WTC11 (cell line): ENCODE measurements at regions not wholly inside any gene's neighbourhood (a gene's known extent, or its start where the extent isn't known, plus 50 kb on each side); places are given as distances from the start of the nearest gene placed in this dataset.

Experiments
- ATAC-seq: fragments of 200-7000 bp; cut with Tn5 transposase; 2 replicates; pipeline ENCODE4 v1.10.0; 2021; ENCODE audit warnings: mild to moderate bottlenecking, moderate library complexity
- CTCF ChIA-PET: fragments of 300-600 bp; sonication (Branson Sonifier 250); formaldehyde crosslinking; loops from one replicate; lab custom pipeline; 2021; ENCODE audit warnings: antibody characterized with exemption; lab: Charles Lee
- POLR2A ChIA-PET: fragments of 350-600 bp; sonication (Branson Sonifier 250); formaldehyde crosslinking; loops from one replicate; lab custom pipeline; 2021; ENCODE audit warnings: antibody characterized with exemption; lab: Charles Lee
- DNase-seq: peaks from one replicate; pipeline ENCODE4 v3.0.0; 2021; ENCODE audit warnings: low spot score
- H3K27ac Mint-ChIP-seq: 2 replicates; pipeline ENCODE4 v1.8.0; 2021; ENCODE audit warnings: mixed read lengths
- H3K27me3 Mint-ChIP-seq: 2 replicates; pipeline ENCODE4 v1.8.0; 2021; ENCODE audit warnings: low read depth, mild to moderate bottlenecking, moderate library complexity, mixed read lengths
- H3K36me3 Mint-ChIP-seq: 2 replicates; pipeline ENCODE4 v1.8.0; 2021; ENCODE audit warnings: mixed read lengths
- H3K4me1 Mint-ChIP-seq: 2 replicates; pipeline ENCODE4 v1.8.0; 2022; ENCODE audit warnings: mixed read lengths
- H3K4me3 Mint-ChIP-seq: 2 replicates; pipeline ENCODE4 v1.8.0; 2021; ENCODE audit warnings: mild to moderate bottlenecking, moderate library complexity, mixed read lengths
- H3K9me3 Mint-ChIP-seq: 2 replicates; pipeline ENCODE4 v1.8.0; 2021; ENCODE audit warnings: mixed read lengths
- CBFB ChIP-seq: sonication (generic); formaldehyde crosslinking; IDR thresholded peaks from 2 replicates; pipeline ENCODE4 v1.8.1; 2022; ENCODE audit warnings: mild to moderate bottlenecking, low read depth, missing genetic modification reagents
- CREM ChIP-seq: sonication (generic); formaldehyde crosslinking; IDR thresholded peaks from 2 replicates; pipeline ENCODE4 v1.8.1; 2022; ENCODE audit warnings: mild to moderate bottlenecking, missing genetic modification reagents, moderate library complexity
- MYBL2 ChIP-seq: sonication (generic); formaldehyde crosslinking; IDR thresholded peaks from 2 replicates; pipeline ENCODE4 v1.8.1; 2023; ENCODE audit warnings: mild to moderate bottlenecking, moderate library complexity, missing genetic modification reagents
- NFYB ChIP-seq: sonication (generic); formaldehyde crosslinking; conservative IDR thresholded peaks from 2 replicates; pipeline ENCODE4 v1.8.0; 2022; ENCODE audit warnings: low read depth, missing genetic modification reagents
- NR3C1 ChIP-seq: sonication (generic); formaldehyde crosslinking; conservative IDR thresholded peaks from 2 replicates; pipeline ENCODE4 v1.8.1; 2023; ENCODE audit warnings: low read depth, mild to moderate bottlenecking, missing genetic modification reagents
- PRDM15 ChIP-seq: sonication (generic); formaldehyde crosslinking; IDR thresholded peaks from 2 replicates; pipeline ENCODE4 v1.8.0; 2022; ENCODE audit warnings: missing genetic modification reagents
- PRRX2 ChIP-seq: fragments of 250-450 bp; sonication (Bioruptor Pico); IDR thresholded peaks from 2 replicates; pipeline ENCODE4 v1.8.0; 2021; ENCODE audit warnings: mild to moderate bottlenecking
- RELA ChIP-seq: sonication (generic); formaldehyde crosslinking; IDR thresholded peaks from 2 replicates; pipeline ENCODE4 v1.8.1; 2022; ENCODE audit warnings: missing genetic modification reagents, mild to moderate bottlenecking, borderline replicate concordance
- SMAD4 ChIP-seq: sonication (generic); formaldehyde crosslinking; IDR thresholded peaks from 2 replicates; pipeline ENCODE4 v1.8.0; 2022; ENCODE audit warnings: mild to moderate bottlenecking, missing genetic modification reagents
- SOX15 ChIP-seq: fragments of 250-450 bp; sonication (Bioruptor Pico); IDR thresholded peaks from 2 replicates; pipeline ENCODE4 v1.9.0; 2021; ENCODE audit warnings: mild to moderate bottlenecking
- ZBTB43 ChIP-seq: sonication (generic); formaldehyde crosslinking; IDR thresholded peaks from 2 replicates; pipeline ENCODE4 v1.8.1; 2023; ENCODE audit warnings: mild to moderate bottlenecking, missing genetic modification reagents
- ZNF512 ChIP-seq: sonication (generic); formaldehyde crosslinking; IDR thresholded peaks from 2 replicates; pipeline ENCODE4 v1.8.1; 2022; ENCODE audit warnings: missing genetic modification reagents, borderline replicate concordance
- ZNF671 ChIP-seq: fragments of 250-450 bp; sonication (Bioruptor Pico); IDR thresholded peaks from 2 replicates; pipeline ENCODE4 v1.8.0; 2021; ENCODE audit warnings: mild to moderate bottlenecking
- TF ChIP-seq, protein P1 (sequence below): sonication (generic); formaldehyde crosslinking; IDR thresholded peaks from 2 replicates; pipeline ENCODE4 v1.8.1; 2023; ENCODE audit warnings: mild to moderate bottlenecking, missing genetic modification reagents, moderate library complexity
- TF ChIP-seq, protein P2 (sequence below): sonication (generic); formaldehyde crosslinking; IDR thresholded peaks from 2 replicates; pipeline ENCODE4 v1.8.1; 2022; ENCODE audit warnings: low read depth, mild to moderate bottlenecking, moderate library complexity, missing genetic modification reagents, borderline replicate concordance
- TF ChIP-seq, protein P3 (sequence below): sonication (generic); formaldehyde crosslinking; IDR thresholded peaks from 2 replicates; pipeline ENCODE4 v1.8.1; 2022; ENCODE audit warnings: mild to moderate bottlenecking, missing genetic modification reagents, moderate library complexity, borderline replicate concordance
- TF ChIP-seq, protein P4 (sequence below): sonication (generic); formaldehyde crosslinking; IDR thresholded peaks from 2 replicates; pipeline ENCODE4 v1.8.1; 2023; ENCODE audit warnings: mild to moderate bottlenecking, missing genetic modification reagents
- TF ChIP-seq, protein P5 (sequence below): sonication (generic); formaldehyde crosslinking; IDR thresholded peaks from 2 replicates; pipeline ENCODE4 v1.8.0; 2022; ENCODE audit warnings: mild to moderate bottlenecking, missing genetic modification reagents

GRCh38 chr4:31585503-31585902 is 865.3 kb downstream of the PCDH7 start:
- no peaks in the 10 kb centered on the region for H3K27me3 Mint-ChIP-seq
- TF ChIP-seq RELA (CRISPR knock-in tag), result no peak
- no peak for TF ChIP-seq PRRX2 (CRISPR knock-in tag)
- TF ChIP-seq, protein P1, sequence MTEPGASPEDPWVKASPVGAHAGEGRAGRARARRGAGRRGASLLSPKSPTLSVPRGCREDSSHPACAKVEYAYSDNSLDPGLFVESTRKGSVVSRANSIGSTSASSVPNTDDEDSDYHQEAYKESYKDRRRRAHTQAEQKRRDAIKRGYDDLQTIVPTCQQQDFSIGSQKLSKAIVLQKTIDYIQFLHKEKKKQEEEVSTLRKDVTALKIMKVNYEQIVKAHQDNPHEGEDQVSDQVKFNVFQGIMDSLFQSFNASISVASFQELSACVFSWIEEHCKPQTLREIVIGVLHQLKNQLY (CRISPR knock-in tag), result no peak
- TF ChIP-seq ZBTB43 (CRISPR knock-in tag), result no peak
- no peak for TF ChIP-seq ZNF671 (CRISPR knock-in tag)
- no peak for TF ChIP-seq CREM (CRISPR knock-in tag)
- TF ChIP-seq SMAD4 (CRISPR knock-in tag), result no peak
- TF ChIP-seq, protein P2, sequence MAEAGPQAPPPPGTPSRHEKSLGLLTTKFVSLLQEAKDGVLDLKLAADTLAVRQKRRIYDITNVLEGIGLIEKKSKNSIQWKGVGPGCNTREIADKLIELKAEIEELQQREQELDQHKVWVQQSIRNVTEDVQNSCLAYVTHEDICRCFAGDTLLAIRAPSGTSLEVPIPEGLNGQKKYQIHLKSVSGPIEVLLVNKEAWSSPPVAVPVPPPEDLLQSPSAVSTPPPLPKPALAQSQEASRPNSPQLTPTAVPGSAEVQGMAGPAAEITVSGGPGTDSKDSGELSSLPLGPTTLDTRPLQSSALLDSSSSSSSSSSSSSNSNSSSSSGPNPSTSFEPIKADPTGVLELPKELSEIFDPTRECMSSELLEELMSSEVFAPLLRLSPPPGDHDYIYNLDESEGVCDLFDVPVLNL, result no peak
- TF ChIP-seq, protein P3, sequence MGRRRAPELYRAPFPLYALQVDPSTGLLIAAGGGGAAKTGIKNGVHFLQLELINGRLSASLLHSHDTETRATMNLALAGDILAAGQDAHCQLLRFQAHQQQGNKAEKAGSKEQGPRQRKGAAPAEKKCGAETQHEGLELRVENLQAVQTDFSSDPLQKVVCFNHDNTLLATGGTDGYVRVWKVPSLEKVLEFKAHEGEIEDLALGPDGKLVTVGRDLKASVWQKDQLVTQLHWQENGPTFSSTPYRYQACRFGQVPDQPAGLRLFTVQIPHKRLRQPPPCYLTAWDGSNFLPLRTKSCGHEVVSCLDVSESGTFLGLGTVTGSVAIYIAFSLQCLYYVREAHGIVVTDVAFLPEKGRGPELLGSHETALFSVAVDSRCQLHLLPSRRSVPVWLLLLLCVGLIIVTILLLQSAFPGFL (CRISPR knock-in tag), result no peak
- TF ChIP-seq, protein P4, sequence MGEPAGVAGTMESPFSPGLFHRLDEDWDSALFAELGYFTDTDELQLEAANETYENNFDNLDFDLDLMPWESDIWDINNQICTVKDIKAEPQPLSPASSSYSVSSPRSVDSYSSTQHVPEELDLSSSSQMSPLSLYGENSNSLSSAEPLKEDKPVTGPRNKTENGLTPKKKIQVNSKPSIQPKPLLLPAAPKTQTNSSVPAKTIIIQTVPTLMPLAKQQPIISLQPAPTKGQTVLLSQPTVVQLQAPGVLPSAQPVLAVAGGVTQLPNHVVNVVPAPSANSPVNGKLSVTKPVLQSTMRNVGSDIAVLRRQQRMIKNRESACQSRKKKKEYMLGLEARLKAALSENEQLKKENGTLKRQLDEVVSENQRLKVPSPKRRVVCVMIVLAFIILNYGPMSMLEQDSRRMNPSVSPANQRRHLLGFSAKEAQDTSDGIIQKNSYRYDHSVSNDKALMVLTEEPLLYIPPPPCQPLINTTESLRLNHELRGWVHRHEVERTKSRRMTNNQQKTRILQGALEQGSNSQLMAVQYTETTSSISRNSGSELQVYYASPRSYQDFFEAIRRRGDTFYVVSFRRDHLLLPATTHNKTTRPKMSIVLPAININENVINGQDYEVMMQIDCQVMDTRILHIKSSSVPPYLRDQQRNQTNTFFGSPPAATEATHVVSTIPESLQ (CRISPR knock-in tag), result no peak
- no peak for TF ChIP-seq SOX15
- no peak for TF ChIP-seq NFYB
- TF ChIP-seq, protein P5, sequence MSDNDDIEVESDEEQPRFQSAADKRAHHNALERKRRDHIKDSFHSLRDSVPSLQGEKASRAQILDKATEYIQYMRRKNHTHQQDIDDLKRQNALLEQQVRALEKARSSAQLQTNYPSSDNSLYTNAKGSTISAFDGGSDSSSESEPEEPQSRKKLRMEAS (CRISPR knock-in tag), result no peak
- TF ChIP-seq ZNF512, result no peak
- TF ChIP-seq NR3C1 (CRISPR knock-in tag), result no peak
- TF ChIP-seq PRDM15, result no peak
- TF ChIP-seq CBFB (CRISPR knock-in tag), result no peak
- TF ChIP-seq MYBL2 (CRISPR knock-in tag), result no peak
- ChIA-PET CTCF (no interaction called here), POLR2A (no interaction called here)
- H3K9me3 Mint-ChIP-seq, result no peaks in the 10 kb centered on the region
- ATAC-seq (no peak), DNase-seq (no peak)
- no peak overlapping the region for H3K4me3 Mint-ChIP-seq
- no peaks in the 10 kb centered on the region for H3K36me3 Mint-ChIP-seq
- no peaks in the 10 kb centered on the region for H3K4me1 Mint-ChIP-seq
- H3K27ac Mint-ChIP-seq, result no peak overlapping the region
